ENCODE measurements at regions not wholly inside any gene's neighbourhood (a gene's known extent, or its start where the extent isn't known, plus 50 kb on each side); places are given as distances from the start of the nearest gene placed in this dataset.

GRCh38 chr2:105518897-105519296 is 120.0 kb upstream of the FHL2 start:
- Histone ChIP-seq H3K9ac (ENCODE audit: low read length) (no peak overlapping the region), H2AFZ (ENCODE audit: low read length) (no peak overlapping the region), H3K4me2 (ENCODE audit: low read length) (no peak overlapping the region), H4K20me1 (ENCODE audit: low read length) (no peaks in the 10 kb centered on the region), H3K36me3 (ENCODE audit: low read depth, low read length) (no peaks in the 10 kb centered on the region), H3K4me1 (ENCODE audit: insufficient read depth, low read length) (no peaks in the 10 kb centered on the region), H3K9me3 (ENCODE audit: low read length) (no peaks in the 10 kb centered on the region), H3K9me2 (replicated peaks; ENCODE audit: low read length) (no peaks in the 10 kb centered on the region), H3F3A (ENCODE audit: low read length, unreplicated experiment) (no peaks in the 10 kb centered on the region), H3K4me3 (ENCODE audit: low read length) (no peak overlapping the region), H3K27me3 (ENCODE audit: low read length) (no peaks in the 10 kb centered on the region), H3K27ac (ENCODE audit: low read length) (no peak overlapping the region), H3K79me2 (ENCODE audit: low read length) (no peaks in the 10 kb centered on the region)
- intact Hi-C loops (cut with micrococcal nuclease): no loop called here
- ChIA-PET POLR2A (ENCODE audit: unreplicated experiment) (no interaction called here), CTCF (interaction anchor here (0.8 kb wide), 1 partner anchor 122 kb away, joined by 14 read pairs; no protein-coding TSS in a partner anchor)
- BruUV-seq (replicated peaks): no TSS peak
- ATAC-seq (peak; percentile 25), DNase-seq (peak; percentile 11)
- TF ChIP-seq EZH2 (IDR thresholded peaks at IDR 0.05; ENCODE audit: low read length, unreplicated experiment) (no peak), EZH2phosphoT487 (IDR thresholded peaks at IDR 0.05; ENCODE audit: borderline replicate concordance, low read length) (no peak)
- TF ChIP-seq, protein P1, sequence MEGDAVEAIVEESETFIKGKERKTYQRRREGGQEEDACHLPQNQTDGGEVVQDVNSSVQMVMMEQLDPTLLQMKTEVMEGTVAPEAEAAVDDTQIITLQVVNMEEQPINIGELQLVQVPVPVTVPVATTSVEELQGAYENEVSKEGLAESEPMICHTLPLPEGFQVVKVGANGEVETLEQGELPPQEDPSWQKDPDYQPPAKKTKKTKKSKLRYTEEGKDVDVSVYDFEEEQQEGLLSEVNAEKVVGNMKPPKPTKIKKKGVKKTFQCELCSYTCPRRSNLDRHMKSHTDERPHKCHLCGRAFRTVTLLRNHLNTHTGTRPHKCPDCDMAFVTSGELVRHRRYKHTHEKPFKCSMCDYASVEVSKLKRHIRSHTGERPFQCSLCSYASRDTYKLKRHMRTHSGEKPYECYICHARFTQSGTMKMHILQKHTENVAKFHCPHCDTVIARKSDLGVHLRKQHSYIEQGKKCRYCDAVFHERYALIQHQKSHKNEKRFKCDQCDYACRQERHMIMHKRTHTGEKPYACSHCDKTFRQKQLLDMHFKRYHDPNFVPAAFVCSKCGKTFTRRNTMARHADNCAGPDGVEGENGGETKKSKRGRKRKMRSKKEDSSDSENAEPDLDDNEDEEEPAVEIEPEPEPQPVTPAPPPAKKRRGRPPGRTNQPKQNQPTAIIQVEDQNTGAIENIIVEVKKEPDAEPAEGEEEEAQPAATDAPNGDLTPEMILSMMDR (conservative IDR thresholded peaks at IDR 0.05; ENCODE audit: low read depth, low read length): peak; percentile 31

- no peaks in the 10 kb centered on the region for H3K4me1 ChIP-seq (ENCODE audit: insufficient read depth, low read length)
- intact Hi-C loops (cut with micrococcal nuclease): no loop called here
- no peaks in the 10 kb centered on the region for H3K9me3 ChIP-seq (ENCODE audit: low read length)
- POLR2A ChIA-PET (ENCODE audit: unreplicated experiment): no interaction called here
- no peak for DNase-seq
- TF ChIP-seq EZH2phosphoT487 (IDR thresholded peaks at IDR 0.05; ENCODE audit: borderline replicate concordance, low read length) (no peak), EZH2 (IDR thresholded peaks at IDR 0.05; ENCODE audit: low read length, unreplicated experiment) (no peak)
- TF ChIP-seq, protein P1 (conservative IDR thresholded peaks at IDR 0.05; ENCODE audit: low read depth, low read length): no peak
- no peak overlapping the region for H3K4me2 ChIP-seq (ENCODE audit: low read length)
- H3K27me3 ChIP-seq (ENCODE audit: low read length): no peaks in the 10 kb centered on the region
- H3K79me2 ChIP-seq (ENCODE audit: low read length): no peaks in the 10 kb centered on the region
- no peak overlapping the region for H3K27ac ChIP-seq (ENCODE audit: low read length)
- H3K36me3 ChIP-seq (ENCODE audit: low read depth, low read length): no peaks in the 10 kb centered on the region
- no peak overlapping the region for H2AFZ ChIP-seq (ENCODE audit: low read length)
- H3K9me2 ChIP-seq (replicated peaks; ENCODE audit: low read length): no peaks in the 10 kb centered on the region
- H3F3A ChIP-seq (ENCODE audit: low read length, unreplicated experiment): no peaks in the 10 kb centered on the region
- H3K4me3 ChIP-seq (ENCODE audit: low read length): no peak overlapping the region
- CTCF ChIA-PET: no interaction called here
- ATAC-seq: no peak
- no TSS peak for BruUV-seq (replicated peaks)
- no peak overlapping the region for H3K9ac ChIP-seq (ENCODE audit: low read length)
- no peaks in the 10 kb centered on the region for H4K20me1 ChIP-seq (ENCODE audit: low read length)
These were observed 119.2 kb upstream of the FHL2 start for GRCh38 chr2:105517814-105518705.

All from PC-3 (cell line).